ENCODE measurements at regions not wholly inside any gene's neighbourhood (a gene's known extent, or its start where the extent isn't known, plus 50 kb on each side); places are given as distances from the start of the nearest gene placed in this dataset.

GRCh38 chr7:68319061-68319460 is 1279.2 kb upstream of the AUTS2 start:
- DNase-seq: no peak
- peaks cover 33% of the 10 kb centered on the region for H3K4me1 Mint-ChIP-seq (ENCODE audit: low read depth, unreplicated experiment)
- peaks cover 2% of the 10 kb centered on the region for H3K9me3 Mint-ChIP-seq (ENCODE audit: unreplicated experiment)
- H3K27ac Mint-ChIP-seq (ENCODE audit: unreplicated experiment): no peak overlapping the region
- no peaks in the 10 kb centered on the region for H3K36me3 Mint-ChIP-seq (ENCODE audit: unreplicated experiment)
- H3K27me3 Mint-ChIP-seq (ENCODE audit: unreplicated experiment): peaks cover 7% of the 10 kb centered on the region
- TF ChIP-seq CTCF (IDR thresholded peaks at IDR 0.05; ENCODE audit: partially characterized antibody, unreplicated experiment): no peak
- H3K4me3 Mint-ChIP-seq (ENCODE audit: unreplicated experiment): no peak overlapping the region

- Mint-ChIP-seq H3K9me3 (ENCODE audit: unreplicated experiment) (peaks cover 3% of the 10 kb centered on the region), H3K36me3 (ENCODE audit: unreplicated experiment) (no peaks in the 10 kb centered on the region), H3K27me3 (ENCODE audit: unreplicated experiment) (peaks cover 7% of the 10 kb centered on the region), H3K27ac (ENCODE audit: unreplicated experiment) (peak overlapping the region; percentile 88), H3K4me3 (ENCODE audit: unreplicated experiment) (peak overlapping the region; percentile 44), H3K4me1 (ENCODE audit: low read depth, unreplicated experiment) (peaks cover 29% of the 10 kb centered on the region)
- peak; percentile 27 for DNase-seq
- no peak for TF ChIP-seq CTCF (IDR thresholded peaks at IDR 0.05; ENCODE audit: partially characterized antibody, unreplicated experiment)
Measured at GRCh38 chr7:68321076-68321639, 1277.1 kb upstream of the AUTS2 start.

GRCh38 chr7:68321776-68322496 is 1276.3 kb upstream of the AUTS2 start:
- H3K27ac Mint-ChIP-seq (ENCODE audit: unreplicated experiment): peak overlapping the region; percentile 88
- H3K27me3 Mint-ChIP-seq (ENCODE audit: unreplicated experiment): peaks cover 7% of the 10 kb centered on the region
- H3K9me3 Mint-ChIP-seq (ENCODE audit: unreplicated experiment): peaks cover 3% of the 10 kb centered on the region
- no peak for TF ChIP-seq CTCF (IDR thresholded peaks at IDR 0.05; ENCODE audit: partially characterized antibody, unreplicated experiment)
- H3K36me3 Mint-ChIP-seq (ENCODE audit: unreplicated experiment): no peaks in the 10 kb centered on the region
- peak overlapping the region; percentile 21 for H3K4me3 Mint-ChIP-seq (ENCODE audit: unreplicated experiment)
- H3K4me1 Mint-ChIP-seq (ENCODE audit: low read depth, unreplicated experiment): peaks cover 29% of the 10 kb centered on the region
- DNase-seq: no peak

GRCh38 chr7:68324621-68325020 is 1273.7 kb upstream of the AUTS2 start:
- peaks cover 7% of the 10 kb centered on the region for H3K27me3 Mint-ChIP-seq (ENCODE audit: unreplicated experiment)
- DNase-seq: no peak
- H3K9me3 Mint-ChIP-seq (ENCODE audit: unreplicated experiment): peaks cover 5% of the 10 kb centered on the region
- H3K4me1 Mint-ChIP-seq (ENCODE audit: low read depth, unreplicated experiment): peaks cover 26% of the 10 kb centered on the region
- no peak overlapping the region for H3K27ac Mint-ChIP-seq (ENCODE audit: unreplicated experiment)
- TF ChIP-seq CTCF (IDR thresholded peaks at IDR 0.05; ENCODE audit: partially characterized antibody, unreplicated experiment): no peak
- no peaks in the 10 kb centered on the region for H3K36me3 Mint-ChIP-seq (ENCODE audit: unreplicated experiment)
- H3K4me3 Mint-ChIP-seq (ENCODE audit: unreplicated experiment): no peak overlapping the region

DNA sequence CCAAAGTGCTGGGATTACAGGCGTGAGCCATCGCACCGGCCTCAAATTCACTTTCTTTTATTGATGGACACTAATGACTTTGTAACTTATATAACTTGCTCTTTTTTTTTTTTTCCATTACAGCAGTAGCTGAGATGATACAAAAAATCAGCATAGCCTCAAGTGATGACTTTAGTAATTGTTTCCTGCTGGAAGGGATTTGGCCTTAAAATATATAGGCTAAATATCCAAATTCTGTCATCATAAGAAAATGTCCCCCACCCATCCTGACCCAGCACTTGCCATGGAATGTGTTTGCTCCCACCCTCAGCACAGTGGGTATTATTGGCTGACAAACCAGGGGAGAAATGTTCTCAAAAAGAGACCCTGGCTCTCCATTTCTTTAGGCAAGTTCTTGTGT is 1264.1 kb upstream of the AUTS2 start:
- peaks cover 7% of the 10 kb centered on the region for H3K9me3 Mint-ChIP-seq (ENCODE audit: unreplicated experiment)
- H3K27me3 Mint-ChIP-seq (ENCODE audit: unreplicated experiment): no peaks in the 10 kb centered on the region
- no peak for DNase-seq
- no peak overlapping the region for H3K4me3 Mint-ChIP-seq (ENCODE audit: unreplicated experiment)
- no peaks in the 10 kb centered on the region for H3K36me3 Mint-ChIP-seq (ENCODE audit: unreplicated experiment)
- no peaks in the 10 kb centered on the region for H3K4me1 Mint-ChIP-seq (ENCODE audit: low read depth, unreplicated experiment)
- TF ChIP-seq CTCF (IDR thresholded peaks at IDR 0.05; ENCODE audit: partially characterized antibody, unreplicated experiment): no peak
- no peak overlapping the region for H3K27ac Mint-ChIP-seq (ENCODE audit: unreplicated experiment)
